ENCODE measurements at regions not wholly inside any gene's neighbourhood (a gene's known extent, or its start where the extent isn't known, plus 50 kb on each side); places are given as distances from the start of the nearest gene placed in this dataset.
"Not testable (repeated sequence)": the region's sequence is repeated elsewhere in the genome, so short reads cannot be mapped to it uniquely, and the experiment has no call there.

DNA sequence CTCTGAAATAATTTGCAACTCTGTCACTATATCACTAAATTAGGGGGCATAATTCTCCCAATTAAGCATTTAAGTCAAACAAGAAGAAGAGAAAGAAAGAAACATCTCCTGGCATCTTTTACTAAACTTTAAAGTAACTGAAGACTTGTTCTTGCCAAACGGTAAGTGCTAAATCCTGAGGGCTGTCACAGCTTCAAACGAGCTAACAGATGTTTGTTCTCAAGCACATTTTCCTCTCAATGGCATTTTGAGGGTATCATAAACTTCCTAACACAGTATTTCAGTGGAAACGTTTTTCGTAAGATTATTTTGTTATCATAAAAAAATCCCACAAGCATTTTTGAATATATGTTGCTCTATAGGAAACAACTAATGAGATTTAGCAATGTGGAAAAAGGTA is 169.5 kb upstream of the TAS2R1 start:
- DNase-seq (ENCODE audit: low read depth) = no peak

DNA sequence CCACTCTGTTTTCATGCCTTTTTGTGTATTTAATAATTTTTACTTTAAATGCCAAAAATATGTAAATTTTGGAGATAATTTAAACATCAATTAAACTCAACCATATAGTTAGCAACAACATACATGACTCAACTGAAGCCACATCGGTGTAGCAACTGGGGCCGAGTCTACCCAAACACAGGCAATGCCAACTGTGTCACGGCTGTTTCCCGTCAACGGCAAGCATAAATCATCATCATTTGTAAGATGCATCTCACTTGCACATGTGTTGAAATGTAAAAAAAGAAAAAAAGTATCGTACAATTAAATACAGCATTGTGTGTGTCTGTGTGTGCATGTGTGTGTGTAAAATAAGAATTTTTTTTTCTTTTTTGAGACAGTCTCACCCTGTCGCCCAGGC is 160.1 kb upstream of the TAS2R1 start:
- no peak for DNase-seq (ENCODE audit: low read depth)

DNA sequence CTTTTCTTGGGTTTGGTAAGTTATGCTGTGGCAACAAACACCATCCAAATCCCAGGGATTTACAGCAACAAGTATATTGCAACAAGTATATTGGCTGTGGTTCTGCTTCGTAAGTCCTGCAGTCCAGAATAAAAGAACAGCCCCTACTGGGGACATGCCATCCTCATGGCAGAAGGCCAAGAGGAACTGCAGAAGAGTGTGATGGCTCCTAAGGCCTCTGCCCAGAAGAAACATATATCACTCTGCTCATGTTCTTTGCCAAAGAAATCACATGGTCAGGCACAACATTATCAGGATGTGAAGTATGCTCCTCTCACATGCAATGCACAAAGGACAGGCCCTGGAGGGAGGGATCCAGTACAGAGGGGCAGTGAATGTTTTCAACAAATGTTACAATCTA is 159.6 kb upstream of the TAS2R1 start:
- no peak for DNase-seq (ENCODE audit: low read depth)

DNA sequence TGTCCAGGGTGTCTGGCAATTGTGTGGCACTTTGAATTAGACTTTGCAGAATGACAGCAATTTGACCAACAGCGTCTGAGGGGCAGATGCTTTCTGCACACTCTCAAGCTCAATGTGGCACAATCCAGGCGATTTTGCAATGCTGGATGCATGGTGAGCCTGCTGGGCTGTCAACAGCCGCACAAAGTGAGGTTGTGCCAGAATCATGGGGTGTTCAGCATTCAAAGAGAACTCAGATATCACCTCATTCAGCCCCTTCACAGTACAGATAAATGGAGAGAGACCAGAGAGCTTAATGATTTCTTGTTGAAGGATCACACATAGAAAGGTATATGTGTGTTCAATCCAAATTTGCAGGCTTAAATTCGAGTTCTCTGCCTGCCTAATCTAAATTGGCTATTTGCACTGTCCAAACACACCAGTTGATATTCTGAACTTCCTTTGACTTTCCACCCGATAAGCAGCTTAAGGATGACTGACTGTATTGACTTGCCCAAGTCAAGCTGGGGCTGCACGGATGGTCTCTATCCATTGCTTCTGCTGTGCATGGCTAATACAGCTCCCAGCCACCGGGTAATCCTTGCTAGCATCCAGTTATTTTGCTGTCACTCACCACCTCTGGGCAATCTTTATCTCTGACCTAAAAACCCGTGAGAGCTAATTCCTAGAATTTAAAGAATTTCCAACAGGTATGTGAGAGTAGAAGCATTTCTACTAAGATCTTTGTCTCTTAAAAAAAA is 157.9 kb upstream of the TAS2R1 start:
- DNase-seq (ENCODE audit: low read depth) = no peak

DNA sequence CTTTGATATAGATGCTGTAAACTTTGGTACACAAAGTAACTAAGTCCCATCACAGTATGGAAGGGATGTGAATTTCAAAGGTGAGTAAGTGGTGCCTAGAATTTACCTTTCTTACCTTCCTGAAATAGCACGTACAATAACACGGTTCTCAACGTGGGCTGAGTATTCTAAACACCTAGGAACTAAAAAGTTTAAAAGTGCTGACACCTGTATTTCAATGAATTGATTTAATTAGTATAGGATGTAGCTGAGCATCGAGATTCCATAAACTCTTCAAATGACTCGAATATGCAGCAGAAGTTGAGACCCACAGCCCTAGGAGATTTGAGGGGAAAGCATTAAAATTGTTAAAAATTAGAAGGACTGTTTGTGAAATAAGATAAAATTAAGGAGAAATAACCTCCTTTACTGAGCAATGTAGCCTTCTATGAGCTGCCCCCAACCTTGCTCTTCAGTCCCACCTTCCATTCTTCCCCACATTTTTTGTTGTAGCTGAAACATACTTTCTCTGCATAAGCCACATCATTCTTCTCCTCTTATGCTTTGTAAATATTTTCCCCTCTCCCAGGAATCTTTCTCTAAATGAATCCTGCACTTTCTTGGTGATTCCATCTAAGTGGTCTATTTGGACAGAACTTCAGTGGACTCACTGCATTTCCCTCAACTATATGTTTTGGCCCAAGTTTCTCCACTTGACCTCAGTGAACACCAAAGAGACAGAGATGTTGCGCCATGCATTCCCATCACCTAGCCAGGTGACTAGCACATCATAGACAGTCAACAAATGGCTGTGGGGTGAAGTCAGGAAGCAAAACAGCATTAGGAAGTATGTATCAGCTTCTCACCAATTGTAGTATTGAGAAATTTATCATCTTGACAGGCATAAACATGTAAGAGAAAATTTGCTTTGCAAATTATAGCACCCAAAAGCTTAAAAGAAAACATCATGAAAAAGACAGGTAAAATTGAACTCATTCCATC is 156.5 kb upstream of the TAS2R1 start:
- DNase-seq (ENCODE audit: low read depth) = no peak

DNA sequence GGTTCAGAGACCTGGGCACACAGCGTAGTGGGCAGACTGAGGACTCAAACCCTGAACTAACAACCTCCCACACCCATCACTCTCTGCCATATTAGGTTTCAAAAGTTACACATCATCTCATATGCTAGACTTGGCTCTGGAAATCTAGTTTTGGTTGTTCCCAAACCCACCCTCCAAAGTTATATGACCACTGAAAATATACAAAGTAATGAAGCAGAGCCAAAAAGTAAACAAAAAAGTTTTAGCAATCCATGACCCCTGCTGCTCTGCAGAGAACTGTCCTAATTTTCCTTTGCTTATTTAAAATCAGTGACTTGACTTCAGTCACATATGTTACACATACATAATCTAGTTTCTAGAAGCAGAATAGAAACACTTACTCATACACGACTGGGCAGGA is 155.6 kb upstream of the TAS2R1 start:
- no peak for DNase-seq (ENCODE audit: low read depth)

DNA sequence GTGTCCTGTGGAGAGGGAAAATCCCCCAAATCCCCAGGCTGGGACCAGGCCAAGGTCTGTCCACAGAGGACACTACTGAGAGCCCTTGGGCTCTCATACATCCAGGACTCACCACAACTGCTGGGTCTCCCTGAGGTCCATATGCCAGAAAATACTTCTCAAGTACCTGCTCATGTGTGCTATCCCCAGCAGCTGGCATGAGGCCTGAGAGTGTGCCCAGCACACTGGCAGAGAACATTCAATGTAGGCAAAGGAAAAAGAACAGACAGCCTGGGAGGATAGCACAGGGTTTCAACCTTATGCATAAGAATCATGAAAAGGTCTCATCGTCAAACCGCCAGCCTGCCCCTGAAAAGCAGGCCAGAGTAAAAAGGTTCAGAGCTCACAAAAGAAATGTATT is 154.1 kb upstream of the TAS2R1 start:
- no peak for DNase-seq (ENCODE audit: low read depth)

DNA sequence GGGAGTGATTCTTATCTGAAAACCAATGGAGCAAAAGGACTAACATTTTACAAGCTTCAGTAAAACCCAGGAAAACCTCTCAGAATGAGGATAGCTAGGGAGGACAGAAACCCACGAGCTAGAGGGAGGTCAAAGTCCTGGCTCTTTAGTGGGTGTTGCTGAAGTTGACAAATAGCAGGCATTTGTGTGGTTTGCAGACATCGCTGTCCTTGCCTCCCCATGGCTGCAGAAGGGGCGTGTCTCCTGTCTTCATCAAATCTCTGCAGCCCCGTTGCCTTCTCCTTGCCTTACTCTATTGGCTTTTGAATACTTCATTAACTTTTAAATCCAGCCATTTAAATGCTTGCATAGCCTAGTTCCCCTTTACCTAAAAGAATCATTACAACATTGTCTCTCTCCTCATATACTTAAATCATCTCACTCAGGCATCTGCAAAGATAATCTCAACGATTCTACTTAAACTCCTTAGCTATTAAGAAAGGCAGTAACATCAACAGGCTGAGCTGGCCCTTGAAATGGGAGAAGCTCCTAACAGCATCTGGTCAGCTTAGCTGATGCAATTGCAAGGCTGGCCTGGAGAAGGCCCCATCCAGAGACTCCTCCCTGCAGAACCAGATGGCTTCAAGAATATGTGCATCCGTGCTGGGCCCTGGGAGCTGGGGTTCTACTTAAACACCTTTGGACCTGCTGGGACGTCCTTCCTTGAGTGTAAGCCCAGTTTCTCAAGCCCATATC is 152.8 kb upstream of the TAS2R1 start:
- no peak for DNase-seq (ENCODE audit: low read depth)

DNA sequence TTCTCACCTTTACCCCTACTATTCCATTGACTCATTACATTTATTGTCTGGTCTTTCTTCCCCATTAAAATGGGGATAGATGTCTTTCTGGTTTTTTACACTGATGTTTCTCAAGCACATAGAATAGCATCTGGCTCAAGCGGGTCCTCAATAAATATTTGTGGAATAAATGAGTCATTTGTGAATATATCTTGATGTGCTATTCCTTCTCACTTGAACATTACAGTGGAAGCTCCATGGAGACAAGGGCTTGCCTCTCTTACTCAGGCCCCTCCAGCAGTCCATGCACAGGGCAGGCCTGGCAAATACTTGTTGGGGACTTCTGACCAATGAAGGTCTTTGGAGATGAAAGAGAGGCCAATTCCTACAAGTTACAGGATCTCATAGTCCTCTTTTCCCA is 151.7 kb upstream of the TAS2R1 start:
- no peak for DNase-seq (ENCODE audit: low read depth)

DNA sequence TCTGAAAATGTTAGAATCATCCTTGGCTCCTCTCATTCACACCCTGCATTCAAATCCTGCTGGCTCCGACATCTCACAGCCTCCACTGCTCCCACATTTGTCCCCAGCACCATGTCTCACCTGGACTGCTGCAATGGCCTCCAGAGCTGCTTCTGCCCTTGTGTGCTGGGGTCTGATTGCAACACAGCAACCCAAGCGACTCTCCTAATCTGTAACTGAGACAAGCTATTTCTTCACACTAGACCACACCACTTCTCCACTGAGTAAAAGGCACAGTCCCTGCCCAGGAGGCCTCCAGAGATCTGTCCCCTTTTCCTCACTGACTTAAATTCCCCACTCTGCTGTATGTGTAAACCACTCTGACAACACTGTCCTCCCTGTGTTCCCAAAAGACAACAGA is 151.1 kb upstream of the TAS2R1 start:
- no peak for DNase-seq (ENCODE audit: low read depth)

DNA sequence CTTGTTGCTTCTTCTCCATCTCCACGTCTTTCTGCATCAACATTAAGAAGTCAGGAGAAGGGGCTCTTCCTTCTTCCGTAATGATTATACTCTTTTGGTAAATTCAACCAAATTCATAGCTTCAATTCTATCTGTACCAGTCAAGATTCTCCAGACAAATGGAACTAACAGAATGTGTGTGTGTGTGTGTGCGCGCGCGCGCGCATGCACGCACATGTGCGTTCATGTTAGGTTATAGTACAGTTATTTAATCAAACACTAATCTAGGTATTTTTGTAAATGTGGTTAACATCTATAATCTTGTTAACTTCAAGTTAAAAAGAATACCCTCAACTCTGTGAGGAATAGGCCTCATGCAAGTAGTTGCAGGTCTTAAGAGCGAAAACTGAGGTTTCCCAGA is 150.3 kb upstream of the TAS2R1 start:
- DNase-seq (ENCODE audit: low read depth) = no peak

DNA sequence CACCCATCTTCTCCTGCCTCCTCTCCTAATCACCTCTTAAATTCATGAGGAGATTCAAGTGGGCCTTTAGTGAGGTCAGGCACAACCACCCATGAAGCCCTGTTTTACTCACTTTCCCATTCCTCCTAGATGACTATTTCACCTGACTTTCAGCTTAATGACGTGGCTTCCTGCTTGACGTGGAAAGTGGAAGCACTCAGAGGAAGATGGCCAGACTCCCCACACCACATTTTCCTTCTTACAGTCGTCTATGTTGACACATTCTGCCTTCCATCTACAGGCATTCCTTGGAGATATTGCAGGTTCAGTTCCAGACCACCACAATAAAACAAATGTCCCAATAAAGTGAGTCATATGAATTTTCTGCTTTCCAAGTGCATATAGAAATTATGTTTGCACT is 146.4 kb upstream of the TAS2R1 start:
- no peak for DNase-seq (ENCODE audit: low read depth)

DNA sequence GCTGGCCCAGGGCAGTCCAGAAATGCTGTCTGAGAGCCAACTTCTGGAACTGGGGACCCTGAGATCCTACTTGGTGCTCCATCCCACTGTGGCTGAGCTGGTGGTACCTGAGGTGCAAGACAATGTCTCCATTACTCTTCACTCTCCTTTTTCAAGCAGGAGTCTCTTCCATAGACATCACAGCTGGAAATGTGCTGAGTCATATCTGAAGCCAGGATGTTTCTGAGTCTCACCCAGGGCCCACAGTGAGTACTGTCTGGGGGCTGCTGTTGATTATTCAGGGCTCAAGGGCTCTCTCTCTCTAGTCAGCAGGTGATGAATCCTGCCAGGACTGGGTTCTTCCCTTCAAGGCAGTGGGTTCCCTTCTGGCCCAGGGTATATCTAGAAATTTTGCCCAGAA is 145.2 kb upstream of the TAS2R1 start:
- DNase-seq (ENCODE audit: low read depth) = no peak

DNA sequence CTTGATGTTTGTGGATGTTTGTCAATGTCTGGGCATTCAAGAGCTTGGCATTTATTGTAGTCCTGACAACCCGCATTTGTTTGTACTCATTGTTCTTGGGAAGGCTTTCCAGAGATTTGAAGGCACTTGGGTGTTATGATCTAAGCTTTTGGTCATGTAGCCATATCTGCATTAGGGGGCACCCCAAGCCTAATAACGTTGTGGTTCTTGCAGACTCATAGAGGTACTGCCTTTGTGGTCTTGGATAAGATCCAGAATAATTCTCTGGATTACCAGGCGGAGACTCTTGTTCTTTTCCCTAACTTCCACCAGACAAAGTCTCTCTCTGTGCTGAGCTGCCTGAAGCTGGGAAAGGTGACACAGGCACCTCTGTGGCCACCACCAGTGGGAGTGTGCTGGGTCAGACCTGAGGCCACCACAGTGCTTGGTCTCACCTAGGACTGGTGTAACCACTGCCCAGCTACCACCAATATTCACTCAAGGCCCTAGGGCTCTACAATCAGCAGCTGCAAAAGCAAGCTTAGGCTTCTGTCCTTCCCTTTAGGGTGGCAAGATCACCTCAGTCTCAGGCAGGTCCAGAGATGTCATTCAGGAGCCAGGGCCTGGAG is 144.4 kb upstream of the TAS2R1 start:
- no peak for DNase-seq (ENCODE audit: low read depth)

DNA sequence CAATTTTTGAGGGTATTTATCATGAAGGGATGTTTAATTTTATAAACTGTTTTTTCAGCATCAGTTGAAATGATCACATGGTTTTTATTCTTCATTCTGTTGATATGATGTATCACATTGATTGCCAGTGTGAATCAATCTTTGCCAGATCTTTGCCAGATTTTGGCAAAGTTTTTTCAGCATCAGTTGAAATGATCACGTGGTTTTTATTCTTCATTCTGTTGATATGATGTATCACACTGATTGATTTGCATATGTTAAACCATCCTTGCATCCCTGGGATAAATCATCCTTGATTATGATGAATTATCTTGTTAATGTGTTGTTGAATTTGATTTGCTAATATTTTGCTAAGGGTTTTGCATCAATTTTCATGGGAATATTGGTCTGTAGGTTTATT is 140.9 kb upstream of the TAS2R1 start:
- DNase-seq (ENCODE audit: low read depth) = no peak

DNA sequence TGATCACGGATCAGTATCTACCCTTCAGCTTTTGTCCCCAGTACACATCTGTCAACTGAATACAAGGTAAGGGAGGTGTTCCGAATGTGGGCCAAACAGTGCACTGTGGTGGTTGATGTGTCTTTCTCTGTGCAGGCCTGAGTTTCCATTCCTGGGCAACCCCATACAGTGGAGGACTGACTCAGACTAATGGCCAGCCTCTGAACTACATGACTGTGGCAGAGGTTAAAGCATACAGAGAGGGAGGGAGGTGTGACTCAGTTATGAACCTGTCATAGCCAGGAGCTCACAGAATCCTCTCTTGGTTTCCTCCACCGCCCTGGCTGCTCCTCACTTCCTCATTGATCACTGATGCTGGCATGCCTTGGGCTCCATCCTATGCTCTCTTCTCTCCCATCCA is 136.4 kb upstream of the TAS2R1 start:
- DNase-seq (ENCODE audit: low read depth) = no peak

DNA sequence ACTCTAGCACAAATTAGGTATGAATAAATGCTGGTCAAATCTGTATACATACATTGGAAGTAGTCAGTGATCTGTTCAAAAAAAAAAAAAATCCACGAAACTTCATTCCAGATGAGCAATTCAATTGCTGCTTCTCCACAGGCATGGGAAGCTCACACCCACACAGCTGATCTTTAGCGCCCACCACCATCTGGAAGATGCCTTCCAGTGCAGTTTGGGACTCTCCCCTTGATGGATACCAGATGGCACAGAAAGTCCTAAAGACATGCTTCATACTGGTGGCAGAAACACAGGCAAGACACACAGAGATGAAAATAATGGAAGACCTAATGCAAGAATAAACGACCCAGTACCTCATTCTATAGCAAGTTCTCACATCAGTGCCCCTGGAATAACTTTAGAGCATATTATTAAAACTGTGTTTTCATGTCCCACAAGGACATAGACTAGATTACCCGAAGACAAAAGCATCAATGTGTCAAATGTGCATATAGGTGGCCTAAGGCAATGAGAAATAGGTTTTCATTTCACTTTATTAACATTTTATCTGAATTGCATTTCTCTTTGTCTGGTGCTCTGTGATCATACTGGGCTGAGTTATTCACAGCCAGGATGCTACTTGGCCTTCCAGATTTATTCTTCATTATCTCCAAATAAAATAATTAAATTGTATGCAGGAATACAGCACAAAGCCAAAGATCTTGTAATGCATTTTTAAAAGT is 135.4 kb upstream of the TAS2R1 start:
- DNase-seq (ENCODE audit: low read depth) = no peak

DNA sequence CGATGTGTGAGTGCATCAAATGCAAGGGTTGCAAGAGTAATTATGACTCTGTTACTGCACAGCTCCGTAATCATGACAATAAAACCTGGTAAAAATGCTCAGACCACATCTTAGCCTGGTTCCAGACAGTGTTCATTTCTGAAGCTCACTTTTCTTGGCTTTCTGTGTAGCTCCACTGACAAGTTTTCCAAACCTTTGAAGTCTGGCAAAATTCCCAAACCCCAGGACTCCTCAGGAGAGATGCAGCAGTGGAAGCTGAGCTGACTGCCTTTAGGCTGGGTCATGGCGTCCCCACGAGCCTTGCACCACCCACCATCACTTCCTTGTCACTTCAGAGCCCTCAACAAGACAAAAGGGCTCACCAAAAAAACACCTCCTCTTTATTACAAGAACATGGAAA is 131.6 kb upstream of the TAS2R1 start:
- no peak for DNase-seq (ENCODE audit: low read depth)

DNA sequence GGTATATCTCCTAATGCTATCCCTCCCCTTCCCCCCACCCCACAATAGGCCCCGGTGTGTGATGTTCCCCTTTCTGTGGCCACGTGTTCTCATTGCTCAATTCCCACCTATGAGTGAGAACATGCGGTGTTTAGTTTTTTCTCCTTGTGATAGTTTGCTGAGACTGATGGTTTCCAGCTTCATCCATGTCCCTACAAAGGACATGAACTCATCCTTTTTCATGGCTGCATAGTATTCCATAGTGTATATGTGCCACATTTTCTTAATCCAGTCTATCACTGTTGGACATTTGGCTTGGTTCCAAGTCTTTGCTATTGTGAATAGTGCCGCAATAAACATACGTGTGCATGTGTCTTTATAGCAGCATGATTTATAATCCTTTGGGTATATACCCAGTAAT is 122.5 kb upstream of the TAS2R1 start:
- DNase-seq (ENCODE audit: low read depth) = not testable (repeated sequence)

DNA sequence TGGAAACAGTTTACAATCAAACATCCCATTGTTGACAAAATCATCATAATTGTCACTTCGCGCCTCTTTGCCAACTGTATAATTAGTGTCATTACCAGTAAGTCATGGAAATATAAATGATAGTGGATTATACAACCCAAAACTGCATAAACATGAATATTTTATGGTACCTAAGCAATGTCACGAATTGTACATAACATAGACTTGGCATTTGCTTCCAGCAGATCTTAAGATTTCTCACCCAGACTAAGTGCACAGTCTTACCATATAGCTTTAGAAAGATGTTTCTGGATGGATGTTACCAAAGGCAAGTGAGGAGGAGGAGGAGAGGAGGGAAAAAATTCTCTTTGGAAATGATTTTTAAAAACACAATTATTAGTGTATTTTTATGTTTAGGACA is 113.4 kb upstream of the TAS2R1 start:
- no peak for DNase-seq (ENCODE audit: low read depth)

DNA sequence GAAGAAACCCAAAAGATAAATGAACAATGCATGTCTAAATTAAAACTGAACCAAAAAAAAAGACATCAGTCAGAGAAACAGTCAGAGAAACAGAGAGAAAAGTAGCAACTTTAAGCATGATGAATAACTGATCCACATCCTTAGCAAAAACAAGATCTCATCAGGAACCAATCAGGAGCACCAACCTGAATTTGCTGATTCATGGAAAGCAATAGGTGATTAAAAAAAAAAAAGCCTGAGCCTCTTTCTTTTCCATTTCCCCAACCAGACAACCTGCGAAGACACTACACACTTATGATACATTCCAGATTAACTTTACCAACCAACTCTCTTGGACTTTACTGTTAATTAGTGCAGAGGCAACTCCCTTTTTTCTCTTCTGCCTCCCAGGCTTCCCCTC is 112.7 kb upstream of the TAS2R1 start:
- no peak for DNase-seq (ENCODE audit: low read depth)

Data from Daoy (cell line).